Subcutaneous abdominal adipose tissue (tissue), 5 donors: ENCODE measurements at regions not wholly inside any gene's neighbourhood (a gene's known extent, or its start where the extent isn't known, plus 50 kb on each side); places are given as distances from the start of the nearest gene placed in this dataset.

Experiments
- H3K27ac ChIP-seq: one replicate; pipeline ENCODE4 v1.7.0; 2013; ENCODE audit warnings: low read depth, mild to moderate bottlenecking, inconsistent platforms, low read length, moderate library complexity
- H3K27me3 ChIP-seq, 5 donors: one replicate each; pipeline ENCODE4 v1.7.0; 2013; ENCODE audit warnings: low read length in 5 of 5, inconsistent platforms in 1 of 5; ENCODE audit not compliant: control insufficient read depth in 5 of 5, insufficient read depth in 4 of 5
- H3K36me3 ChIP-seq, 5 donors: one replicate each; pipeline ENCODE4 v1.7.0; 2013; ENCODE audit warnings: low read length in 5 of 5; ENCODE audit not compliant: control insufficient read depth in 5 of 5, insufficient read depth in 5 of 5
- H3K4me1 ChIP-seq, 5 donors: one replicate each; pipeline ENCODE4 v1.7.0; 2013; ENCODE audit warnings: low read length in 5 of 5, mild to moderate bottlenecking in 3 of 5, moderate library complexity in 1 of 5; ENCODE audit not compliant: control insufficient read depth in 5 of 5, insufficient read depth in 5 of 5
- H3K4me3 ChIP-seq, 5 donors: one replicate each; pipeline ENCODE4 v1.7.0; 2013; ENCODE audit warnings: low read length in 5 of 5, low read depth in 1 of 5
- H3K9ac ChIP-seq, 5 donors: one replicate each; pipeline ENCODE4 v1.7.0; 2013; ENCODE audit warnings: low read length in 5 of 5, mild to moderate bottlenecking in 4 of 5, moderate library complexity in 3 of 5
- H3K9me3 ChIP-seq, 5 donors: one replicate each; pipeline ENCODE4 v1.7.0; 2013; ENCODE audit warnings: low read length in 5 of 5; ENCODE audit not compliant: control insufficient read depth in 5 of 5
- donor health status: healthy.
- donor health status: healthy.
- donor health status: healthy.
- donor health status: healthy.
- donor health status: healthy.

DNA sequence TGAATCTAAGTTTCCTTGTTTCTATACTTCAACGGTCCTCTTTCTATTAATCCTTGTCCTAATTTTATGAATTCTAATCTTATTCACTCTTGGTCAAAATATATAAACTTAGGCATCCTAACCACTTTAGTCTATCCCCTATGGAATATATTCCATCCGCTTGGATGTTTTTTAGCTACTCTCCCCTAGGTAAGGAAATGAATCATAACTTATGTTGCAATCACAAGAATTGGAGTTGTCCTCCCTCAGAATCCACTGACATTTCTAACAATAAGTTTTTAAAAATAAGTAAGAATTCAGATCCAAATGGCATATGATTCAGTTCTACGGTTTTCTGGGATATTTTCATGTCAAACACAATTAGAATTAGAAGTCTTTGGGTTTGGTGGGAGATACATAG lies 1081.6 kb downstream of the SORCS1 start:
- H3K27me3 ChIP-seq: no peaks in the 10 kb centered on the region
- no peaks in the 10 kb centered on the region for H3K36me3 ChIP-seq
- H3K9ac ChIP-seq: no peak overlapping the region
- no peak overlapping the region for H3K4me3 ChIP-seq
- H3K27ac ChIP-seq: no peak overlapping the region
- H3K4me1 ChIP-seq: no peaks in the 10 kb centered on the region
- H3K9me3 ChIP-seq: no peaks in the 10 kb centered on the region

GRCh38 chr10:106078895-106079576 lies 1085.5 kb downstream of the SORCS1 start:
- H3K27me3 ChIP-seq: no peaks in the 10 kb centered on the region
- H3K27ac ChIP-seq: no peak overlapping the region
- no peak overlapping the region for H3K4me3 ChIP-seq
- H3K9ac ChIP-seq: no peak overlapping the region
- no peaks in the 10 kb centered on the region for H3K4me1 ChIP-seq
- no peaks in the 10 kb centered on the region for H3K36me3 ChIP-seq
- no peaks in the 10 kb centered on the region for H3K9me3 ChIP-seq

DNA sequence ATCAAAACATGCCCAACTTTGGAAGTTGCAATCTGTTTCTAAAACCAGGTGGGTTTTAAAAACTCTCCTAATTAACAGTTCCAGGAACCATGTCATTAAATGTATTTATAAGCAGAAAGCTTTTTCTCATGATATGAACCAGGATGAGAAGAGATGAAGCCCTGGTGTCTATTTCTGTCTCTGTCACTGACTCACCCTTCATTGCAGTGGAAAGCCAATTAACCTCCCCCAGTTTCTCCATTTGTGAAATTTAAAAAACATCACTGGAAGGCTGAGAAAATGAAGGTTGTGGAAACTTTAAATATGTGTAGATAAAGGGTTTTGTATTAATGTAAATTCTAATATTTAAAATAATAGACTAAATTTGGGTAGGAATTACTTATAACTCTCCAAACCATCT lies 1088.0 kb downstream of the SORCS1 start:
- Histone ChIP-seq H3K27me3 (no peaks in the 10 kb centered on the region), H3K4me1 (no peaks in the 10 kb centered on the region), H3K9ac (no peak overlapping the region), H3K9me3 (peaks cover 0 to 7% (median 5%) of the 10 kb centered on the region in 5 donors), H3K36me3 (no peaks in the 10 kb centered on the region), H3K27ac (no peak overlapping the region), H3K4me3 (no peak overlapping the region)

- Histone ChIP-seq H3K9me3 (no peaks in the 10 kb centered on the region), H3K9ac (no peak overlapping the region), H3K4me3 (no peak overlapping the region), H3K36me3 (no peaks in the 10 kb centered on the region), H3K27ac (no peak overlapping the region), H3K27me3 (no peaks in the 10 kb centered on the region), H3K4me1 (no peaks in the 10 kb centered on the region)
These were observed 1111.4 kb downstream of the SORCS1 start for GRCh38 chr10:106053061-106053460.

- H3K36me3 ChIP-seq: no peaks in the 10 kb centered on the region
- H3K9me3 ChIP-seq: no peaks in the 10 kb centered on the region
- H3K4me1 ChIP-seq: no peaks in the 10 kb centered on the region
- H3K9ac ChIP-seq: no peak overlapping the region
- no peaks in the 10 kb centered on the region for H3K27me3 ChIP-seq
- no peak overlapping the region for H3K4me3 ChIP-seq
- no peak overlapping the region for H3K27ac ChIP-seq
These were observed 1120.0 kb downstream of the SORCS1 start for GRCh38 chr10:106044503-106044902.

DNA sequence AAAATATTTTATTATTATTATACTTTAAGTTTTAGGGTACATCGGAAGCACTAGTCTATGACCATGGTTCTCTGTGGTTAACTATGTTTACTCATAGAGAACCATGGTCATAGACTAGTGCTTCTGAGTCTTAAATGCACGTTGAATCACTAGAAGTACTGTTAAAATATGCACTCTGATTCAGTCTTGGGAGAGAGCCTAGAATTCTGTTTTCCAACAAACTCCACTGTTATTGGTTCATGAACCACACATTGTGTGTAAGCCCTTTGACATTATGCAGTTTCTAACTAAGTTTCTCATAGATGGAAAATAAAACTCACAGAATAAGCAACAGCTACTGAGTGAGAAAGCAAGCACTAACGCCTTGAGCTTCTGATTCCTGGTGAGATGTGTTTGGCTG lies 1120.6 kb downstream of the SORCS1 start:
- Histone ChIP-seq H3K27ac (no peak overlapping the region), H3K4me1 (no peaks in the 10 kb centered on the region), H3K36me3 (no peaks in the 10 kb centered on the region), H3K27me3 (no peaks in the 10 kb centered on the region), H3K4me3 (no peak overlapping the region), H3K9ac (no peak overlapping the region), H3K9me3 (no peaks in the 10 kb centered on the region)

DNA sequence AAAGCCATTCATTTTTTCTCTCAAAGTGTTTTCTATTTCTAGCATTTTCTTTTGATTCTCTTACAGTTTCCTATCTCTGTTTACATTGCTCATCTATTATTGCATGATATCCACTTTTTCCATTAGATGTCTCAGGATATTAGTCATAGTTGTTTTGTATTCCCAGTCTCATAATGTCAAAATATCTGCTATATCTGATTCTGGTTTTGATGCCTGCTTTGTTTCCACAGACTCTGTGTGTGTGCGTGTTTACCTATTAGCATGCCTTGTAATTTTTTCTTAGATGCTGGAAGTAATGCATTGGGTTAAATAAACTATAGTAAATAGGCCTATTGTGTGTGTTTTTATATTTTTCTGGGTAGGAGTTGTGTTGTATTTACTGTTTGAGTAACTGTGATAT lies 1126.3 kb downstream of the SORCS1 start:
- Histone ChIP-seq H3K9ac (no peak overlapping the region), H3K27ac (no peak overlapping the region), H3K4me3 (no peak overlapping the region), H3K36me3 (no peaks in the 10 kb centered on the region), H3K27me3 (no peaks in the 10 kb centered on the region), H3K4me1 (no peaks in the 10 kb centered on the region), H3K9me3 (peaks cover 0 to 3% (median 2%) of the 10 kb centered on the region in 5 donors)

DNA sequence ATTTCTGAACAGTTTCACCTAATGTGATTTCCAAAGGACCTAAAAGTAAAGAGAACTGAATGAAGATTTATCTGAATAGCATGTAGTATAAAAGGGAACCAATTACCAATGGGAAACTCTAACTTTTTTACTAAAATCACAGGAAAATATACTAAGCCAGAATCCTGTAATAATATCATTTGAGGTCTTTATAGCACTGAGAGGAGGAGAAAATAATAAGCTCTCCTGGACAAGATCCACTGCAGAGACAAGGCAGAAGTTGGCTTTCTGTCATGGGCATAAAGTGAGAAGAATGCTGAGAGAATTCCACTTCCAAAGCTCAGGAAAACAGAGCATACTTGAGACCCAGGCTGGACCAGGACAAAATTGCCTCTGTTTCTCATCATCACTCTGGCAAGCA lies 1131.4 kb downstream of the SORCS1 start:
- Histone ChIP-seq H3K4me1 (no peaks in the 10 kb centered on the region), H3K27ac (no peak overlapping the region), H3K36me3 (no peaks in the 10 kb centered on the region), H3K9me3 (peaks cover 0 to 3% (median 3%) of the 10 kb centered on the region in 5 donors), H3K27me3 (no peaks in the 10 kb centered on the region), H3K9ac (no peak overlapping the region), H3K4me3 (no peak overlapping the region)

GRCh38 chr10:106032450-106033002 lies 1132.0 kb downstream of the SORCS1 start:
- no peak overlapping the region for H3K4me3 ChIP-seq
- no peak overlapping the region for H3K27ac ChIP-seq
- no peaks in the 10 kb centered on the region for H3K36me3 ChIP-seq
- peaks cover 0 to 3% (median 3%) of the 10 kb centered on the region in 5 donors for H3K9me3 ChIP-seq
- no peaks in the 10 kb centered on the region for H3K4me1 ChIP-seq
- no peaks in the 10 kb centered on the region for H3K27me3 ChIP-seq
- no peak overlapping the region for H3K9ac ChIP-seq

DNA sequence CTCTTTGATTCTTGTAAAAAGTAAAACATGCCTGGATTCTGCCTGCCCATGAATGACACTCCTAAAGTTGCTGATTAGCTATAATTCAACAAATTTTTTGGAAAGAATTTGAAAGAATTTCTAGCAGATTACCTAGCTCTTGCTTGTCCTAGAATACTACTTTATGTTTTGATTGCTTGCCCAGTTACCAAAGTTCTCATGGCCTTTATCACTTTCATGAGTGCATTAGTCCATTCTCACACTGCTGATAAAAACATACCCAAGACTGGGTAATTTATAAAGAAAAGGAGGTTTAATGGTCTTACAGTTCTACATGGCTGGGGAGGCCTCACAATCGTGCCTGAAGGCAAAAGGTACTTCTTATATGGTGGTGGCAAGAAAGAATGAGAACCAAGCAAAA lies 1137.3 kb downstream of the SORCS1 start:
- no peaks in the 10 kb centered on the region for H3K36me3 ChIP-seq
- H3K9ac ChIP-seq: no peak overlapping the region
- H3K4me1 ChIP-seq: no peaks in the 10 kb centered on the region
- H3K4me3 ChIP-seq: no peak overlapping the region
- H3K27me3 ChIP-seq: no peaks in the 10 kb centered on the region
- H3K27ac ChIP-seq: no peak overlapping the region
- H3K9me3 ChIP-seq: no peaks in the 10 kb centered on the region
